ENCODE measurements at regions not wholly inside any gene's neighbourhood (a gene's known extent, or its start where the extent isn't known, plus 50 kb on each side); places are given as distances from the start of the nearest gene placed in this dataset.

GRCh38 chr18:60228609-60229595 lies 143.7 kb downstream of the MC4R start (continued):
- no peak for TF ChIP-seq PBX3 (IDR thresholded peaks at IDR 0.05)
- no peak for TF ChIP-seq REST (IDR thresholded peaks at IDR 0.05; ENCODE audit: low read depth, low read length)
- no peak for TF ChIP-seq NRF1 (IDR thresholded peaks at IDR 0.05; ENCODE audit: low read depth, low read length)

GRCh38 chr18:60215432-60215831 lies 157.1 kb downstream of the MC4R start:
- no peak overlapping the region for H3K9ac ChIP-seq
- H3K4me1 ChIP-seq (ENCODE audit: control insufficient read depth in 1 of 2, insufficient read depth in 2 of 2, low read depth in 1 of 2, low read length in 1 of 2), result no peaks in the 10 kb centered on the region
- H3K9me3 ChIP-seq, result no peaks in the 10 kb centered on the region
- no peak overlapping the region for H3K4me2 ChIP-seq
- H3K27me3 ChIP-seq (ENCODE audit: insufficient read depth), result no peaks in the 10 kb centered on the region
- ChIA-PET CTCF (interaction anchor here (1.3 kb wide), 1 partner anchor 26 kb away, joined by 3 read pairs; no protein-coding TSS in a partner anchor), POLR2A (no interaction called here)
- no peaks in the 10 kb centered on the region for H3K9me2 ChIP-seq
- 82% methylated on average over 5 of the region's 5 CpGs for WGBS (ENCODE audit: low lambda C conversion rate)
- H3K27ac ChIP-seq (ENCODE audit: low read depth in 2 of 2, low read length in 1 of 2), result no peak overlapping the region
- no peaks in the 10 kb centered on the region for H4K20me1 ChIP-seq (ENCODE audit: insufficient read depth)
- no peak for TF ChIP-seq EZH2phosphoT487 (IDR thresholded peaks at IDR 0.05; ENCODE audit: borderline replicate concordance, low read depth)
- no peak for TF ChIP-seq YY1 (IDR thresholded peaks at IDR 0.05; ENCODE audit: low read depth)
- TF ChIP-seq RCOR1 (IDR thresholded peaks at IDR 0.05; ENCODE audit: low read length), result no peak
- no peak for TF ChIP-seq NRF1 (IDR thresholded peaks at IDR 0.05; ENCODE audit: low read depth, low read length)
- no peaks in the 10 kb centered on the region for H3K36me3 ChIP-seq (replicated peaks in 1 of 2; ENCODE audit: control insufficient read depth in 1 of 2, insufficient read depth in 2 of 2, low read length in 1 of 2)
- H3K79me2 ChIP-seq (ENCODE audit: insufficient read depth), result no peaks in the 10 kb centered on the region; the same call in 1 of the 2 replicates
- no peak overlapping the region for H2AFZ ChIP-seq (ENCODE audit: low read depth)
- no peak for DNase-seq
- H3K4me3 ChIP-seq (ENCODE audit: low read depth in 2 of 2, low read length in 1 of 2), result no peak overlapping the region
- no peaks in the 10 kb centered on the region for H3F3A ChIP-seq (replicated peaks; ENCODE audit: insufficient read depth)

GRCh38 chr18:60209042-60209441 lies 163.5 kb downstream of the MC4R start:
- TF ChIP-seq YY1 (IDR thresholded peaks at IDR 0.05; ENCODE audit: low read depth), result no peak
- TF ChIP-seq NRF1 (IDR thresholded peaks at IDR 0.05; ENCODE audit: low read depth, low read length), result no peak
- no peak for TF ChIP-seq FOSL2 (IDR thresholded peaks at IDR 0.05; ENCODE audit: borderline replicate concordance, low read depth)
- no peak for TF ChIP-seq POLR2AphosphoS5 (IDR thresholded peaks at IDR 0.05; ENCODE audit: low read depth, low read length)
- no peak for TF ChIP-seq ELF1 (IDR thresholded peaks at IDR 0.05)
- TF ChIP-seq RXRA (IDR thresholded peaks at IDR 0.05; ENCODE audit: borderline replicate concordance, low read depth), result no peak
- Histone ChIP-seq H3K9me3 (no peaks in the 10 kb centered on the region), H3K27me3 (ENCODE audit: insufficient read depth) (no peaks in the 10 kb centered on the region), H3K4me3 (ENCODE audit: low read depth in 2 of 2, low read length in 1 of 2) (no peak overlapping the region), H3F3A (replicated peaks; ENCODE audit: insufficient read depth) (no peaks in the 10 kb centered on the region), H2AFZ (ENCODE audit: low read depth) (no peak overlapping the region), H3K4me1 (ENCODE audit: control insufficient read depth in 1 of 2, insufficient read depth in 2 of 2, low read depth in 1 of 2, low read length in 1 of 2) (no peaks in the 10 kb centered on the region), H3K79me2 (ENCODE audit: insufficient read depth) (no peaks in the 10 kb centered on the region; the same call in 1 of the 2 replicates), H3K36me3 (replicated peaks in 1 of 2; ENCODE audit: control insufficient read depth in 1 of 2, insufficient read depth in 2 of 2, low read length in 1 of 2) (no peaks in the 10 kb centered on the region), H3K27ac (ENCODE audit: low read depth in 2 of 2, low read length in 1 of 2) (no peak overlapping the region), H3K9ac (no peak overlapping the region), H4K20me1 (ENCODE audit: insufficient read depth) (no peaks in the 10 kb centered on the region), H3K4me2 (no peak overlapping the region), H3K9me2 (no peaks in the 10 kb centered on the region)
- CTCF ChIA-PET, result interaction anchor here (1.6 kb wide), 1 partner anchor 212 kb away, joined by 4 read pairs; no protein-coding TSS in a partner anchor
- 36% methylated on average over 1 of the region's 1 CpG for WGBS (ENCODE audit: low lambda C conversion rate)
- POLR2A ChIA-PET, result no interaction called here
- DNase-seq, result no peak
